Gastroesophageal sphincter (tissue), 4 donors: ENCODE measurements at regions not wholly inside any gene's neighbourhood (a gene's known extent, or its start where the extent isn't known, plus 50 kb on each side); places are given as distances from the start of the nearest gene placed in this dataset.

Source experiments
- ATAC-seq: fragments of 150-250 bp; one replicate; pipeline ENCODE4 v1.9.1; 2016; ENCODE audit warnings: mild to moderate bottlenecking, moderate library complexity
- H3K27ac ChIP-seq, 4 donors: fragments of 200-600 bp; sonication (generic) in 3 of 4; 1 replicate in 3 of 4; 2 replicates in 1 of 4; pipeline ENCODE4 v1.5.1; 2016 to 2019
- H3K27me3 ChIP-seq: fragments of 200-600 bp; sonication (generic); one replicate; pipeline ENCODE4 v1.5.1; 2019
- H3K36me3 ChIP-seq, 2 donors: fragments of 200-600 bp; sonication (generic); one replicate each; pipeline ENCODE4 v1.5.1; 2019; ENCODE audit warnings: control low read depth in 1 of 2
- H3K4me1 ChIP-seq, 3 donors: fragments of 200-600 bp; sonication (generic); 1 replicate in 2 of 3; 2 replicates in 1 of 3; pipeline ENCODE4 v1.5.1; 2016 to 2019; ENCODE audit warnings: control low read depth in 2 of 3
- H3K4me3 ChIP-seq, 2 donors: fragments of 200-600 bp; sonication (generic); one replicate each; pipeline ENCODE4 v1.5.1; 2019; ENCODE audit warnings: mild to moderate bottlenecking in 1 of 2, moderate library complexity in 1 of 2
- H3K9me3 ChIP-seq, 3 donors: fragments of 200-600 bp; sonication (generic); one replicate each; pipeline ENCODE4 v1.5.1; 2017 to 2019; ENCODE audit warnings: control low read depth in 2 of 3
- CTCF ChIP-seq, 4 experiments: fragments of 200-600 bp in 2 of 4; fragments of 450-650 bp in 2 of 4; sonication (generic) in 1 of 4; IDR thresholded peaks; one replicate each; pipeline ENCODE4 v1.5.1; 2017 to 2019; ENCODE audit warnings: antibody characterized with exemption in 4 of 4, mild to moderate bottlenecking in 2 of 4, moderate library complexity in 2 of 4
- EP300 ChIP-seq: sonication (generic); formaldehyde crosslinking; IDR thresholded peaks from one replicate; pipeline ENCODE4 v1.6.1; 2017; ENCODE audit warnings: antibody characterized with exemption, mild to moderate bottlenecking
- POLR2A ChIP-seq, 2 donors: fragments of 450-650 bp; IDR thresholded peaks; one replicate each; pipeline ENCODE4 v1.6.1; 2017; ENCODE audit warnings: antibody characterized with exemption in 2 of 2, mild to moderate bottlenecking in 2 of 2, moderate library complexity in 1 of 2
- POLR2AphosphoS5 ChIP-seq: sonication (generic); formaldehyde crosslinking; IDR thresholded peaks from one replicate; pipeline ENCODE4 v1.6.1; 2017; ENCODE audit warnings: antibody characterized with exemption
- WGBS, 2 donors: methylation state at CpG; one replicate each; pipeline ENCODE4 v1.1.5; 2018; ENCODE audit warnings: low coverage in 1 of 2; 5-methylcytosine and 5-hydroxymethylcytosine counted together

GRCh38 chr5:136626531-136626930 lies 261.2 kb upstream of the TRPC7 start:
- Histone ChIP-seq H3K27me3 (no peaks in the 10 kb centered on the region), H3K4me3 (no peak overlapping the region), H3K9me3 (no peaks in the 10 kb centered on the region), H3K4me1 (no peaks in the 10 kb centered on the region), H3K36me3 (no peaks in the 10 kb centered on the region), H3K27ac (no peak overlapping the region)
- TF ChIP-seq POLR2A (IDR thresholded peaks at IDR 0.05) (no peak), CTCF (IDR thresholded peaks at IDR 0.05) (no peak), EP300 (no peak), POLR2AphosphoS5 (no peak)
- WGBS, 2 donors, result 60 to 68% methylated on average over 2 of the region's 2 CpGs
- ATAC-seq, result no peak

GRCh38 chr5:136622747-136623146 lies 257.4 kb upstream of the TRPC7 start:
- no peak overlapping the region for H3K27ac ChIP-seq
- no peaks in the 10 kb centered on the region for H3K4me1 ChIP-seq
- H3K36me3 ChIP-seq, result no peaks in the 10 kb centered on the region
- no peaks in the 10 kb centered on the region for H3K27me3 ChIP-seq
- no peak overlapping the region for H3K4me3 ChIP-seq
- H3K9me3 ChIP-seq, result no peaks in the 10 kb centered on the region
- TF ChIP-seq POLR2A (IDR thresholded peaks at IDR 0.05), result no peak
- TF ChIP-seq POLR2AphosphoS5, result no peak
- TF ChIP-seq CTCF (IDR thresholded peaks at IDR 0.05), result no peak
- TF ChIP-seq EP300, result no peak
- ATAC-seq, result no peak

GRCh38 chr5:136621743-136622142 lies 256.4 kb upstream of the TRPC7 start:
- Histone ChIP-seq H3K27ac (no peak overlapping the region), H3K4me3 (no peak overlapping the region), H3K27me3 (no peaks in the 10 kb centered on the region), H3K36me3 (no peaks in the 10 kb centered on the region), H3K4me1 (no peaks in the 10 kb centered on the region), H3K9me3 (no peaks in the 10 kb centered on the region)
- 52 to 63% methylated on average over 3 of the region's 3 CpGs for WGBS, 2 donors
- no peak for ATAC-seq
- TF ChIP-seq CTCF (IDR thresholded peaks at IDR 0.05) (no peak), EP300 (no peak), POLR2A (IDR thresholded peaks at IDR 0.05) (no peak), POLR2AphosphoS5 (no peak)

- Histone ChIP-seq H3K4me3 (no peak overlapping the region), H3K27me3 (no peaks in the 10 kb centered on the region), H3K27ac (no peak overlapping the region), H3K36me3 (no peaks in the 10 kb centered on the region), H3K9me3 (no peaks in the 10 kb centered on the region), H3K4me1 (no peaks in the 10 kb centered on the region)
- TF ChIP-seq POLR2A (IDR thresholded peaks at IDR 0.05), result no peak
- no peak for TF ChIP-seq POLR2AphosphoS5
- no peak for TF ChIP-seq CTCF (IDR thresholded peaks at IDR 0.05)
- TF ChIP-seq EP300, result no peak
- no peak for ATAC-seq
- WGBS, 2 donors, result 78 to 82% methylated on average over 1 of the region's 1 CpG
These were observed 255.3 kb upstream of the TRPC7 start for GRCh38 chr5:136620621-136621020.

- Histone ChIP-seq H3K27me3 (no peaks in the 10 kb centered on the region), H3K4me3 (no peak overlapping the region), H3K4me1 (no peaks in the 10 kb centered on the region), H3K9me3 (no peaks in the 10 kb centered on the region), H3K27ac (no peak overlapping the region), H3K36me3 (no peaks in the 10 kb centered on the region)
- WGBS, 2 donors, result 40 to 44% methylated on average over 1 of the region's 1 CpG
- no peak for ATAC-seq
- TF ChIP-seq POLR2A (IDR thresholded peaks at IDR 0.05) (no peak), EP300 (no peak), CTCF (IDR thresholded peaks at IDR 0.05) (no peak), POLR2AphosphoS5 (no peak)
These were observed 254.7 kb upstream of the TRPC7 start for GRCh38 chr5:136620016-136620419.
